H1 (cell line): ENCODE measurements at regions not wholly inside any gene's neighbourhood (a gene's known extent, or its start where the extent isn't known, plus 50 kb on each side); places are given as distances from the start of the nearest gene placed in this dataset.

ENCODE experiments used
- CTCF ChIA-PET: fragments of 300-600 bp; sonication (Branson Sonifier 250); formaldehyde crosslinking; loops from one replicate; lab custom pipeline; 2021; ENCODE audit not compliant: partially characterized antibody; lab: Charles Lee
- POLR2A ChIA-PET: fragments of 300-600 bp; sonication (Branson Sonifier 250); formaldehyde crosslinking; loops from one replicate; lab custom pipeline; 2021; ENCODE audit warnings: inconsistent platforms; ENCODE audit not compliant: partially characterized antibody; lab: Charles Lee
- DNase-seq, 2 experiments: peaks; one replicate each; pipeline versions ENCODE4 v3.0.0 to v3.0.0-alpha.2; 2010 to 2022; ENCODE audit warnings: low spot score in 2 of 2, low read depth in 1 of 2, mixed read lengths in 1 of 2
- FAIRE-seq: peaks from 2 replicates; lab custom pipeline; 2011; peaks lifted over from hg19 to GRCh38; lab: Jason Lieb, UNC
- H2AFZ ChIP-seq: 2 replicates; pipeline ENCODE4 v1.8.1; 2012; ENCODE audit warnings: low read length, inconsistent platforms
- H2AK5ac ChIP-seq: 2 replicates; pipeline ENCODE4 v1.6.1; 2013; ENCODE audit warnings: low read depth, low read length
- H2BK120ac ChIP-seq: replicated peaks from 2 replicates; pipeline ENCODE3; 2013; ENCODE audit warnings: low read depth, low read length, inconsistent platforms
- H2BK12ac ChIP-seq: 2 replicates; pipeline ENCODE4 v1.6.1; 2013; ENCODE audit warnings: low read depth, low read length
- H2BK15ac ChIP-seq: 2 replicates; pipeline ENCODE4 v1.6.1; 2013; ENCODE audit warnings: low read length
- H2BK20ac ChIP-seq: 2 replicates; pipeline ENCODE4 v1.6.1; 2013; ENCODE audit warnings: low read length
- H2BK5ac ChIP-seq: 2 replicates; pipeline ENCODE4 v1.6.1; 2013; ENCODE audit warnings: low read depth, low read length
- H3K14ac ChIP-seq: 2 replicates; pipeline ENCODE4 v1.6.1; 2013; ENCODE audit warnings: inconsistent platforms; ENCODE audit not compliant: insufficient read length
- H3K18ac ChIP-seq: 2 replicates; pipeline ENCODE4 v1.6.1; 2013; ENCODE audit warnings: low read length; ENCODE audit errors: extremely low read depth
- H3K23ac ChIP-seq: 2 replicates; pipeline ENCODE4 v1.6.1; 2013; ENCODE audit warnings: inconsistent platforms; ENCODE audit not compliant: insufficient read length
- H3K23me2 ChIP-seq: 2 replicates; pipeline ENCODE4 v1.6.1; 2013; ENCODE audit warnings: low read depth, low read length
- H3K27ac ChIP-seq: 2 replicates; pipeline ENCODE4 v1.6.1; 2011; ENCODE audit warnings: low read depth, low read length, inconsistent platforms
- H3K27me3 ChIP-seq, 4 experiments: replicated peaks in 1 of 4; 1 replicate in 1 of 4; 2 replicates in 3 of 4; pipeline versions ENCODE4 v1.6.1 to v1.8.1; 2011 to 2013; ENCODE audit warnings: low read length in 3 of 4, mild to moderate bottlenecking in 3 of 4, inconsistent platforms in 2 of 4, mixed read lengths in 2 of 4, moderate library complexity in 1 of 4; ENCODE audit not compliant: control insufficient read depth in 3 of 4, insufficient read depth in 3 of 4; ENCODE audit errors: extremely low read depth in 1 of 4
- H3K36me3 ChIP-seq, 4 experiments: 2 replicates each; pipeline versions ENCODE4 v1.6.1 to v1.8.1; 2011 to 2013; ENCODE audit warnings: mild to moderate bottlenecking in 4 of 4, low read length in 3 of 4, moderate library complexity in 2 of 4, control low read depth in 1 of 4, inconsistent platforms in 1 of 4; ENCODE audit not compliant: insufficient read depth in 4 of 4, control insufficient read depth in 2 of 4
- H3K4ac ChIP-seq: replicated peaks from 2 replicates; pipeline ENCODE3; 2013; ENCODE audit warnings: low read length, low read depth, mixed read lengths, inconsistent platforms; ENCODE audit not compliant: insufficient read length
- H3K4me1 ChIP-seq, 4 experiments: replicated peaks in 1 of 4; 1 replicate in 1 of 4; 2 replicates in 3 of 4; pipeline versions ENCODE4 v1.6.1 to v1.8.1; 2011 to 2013; ENCODE audit warnings: low read length in 3 of 4, inconsistent platforms in 2 of 4, mixed read lengths in 1 of 4; ENCODE audit not compliant: insufficient read depth in 4 of 4, control insufficient read depth in 3 of 4
- H3K4me2 ChIP-seq, 2 experiments: 2 replicates each; pipeline versions ENCODE4 v1.6.1 to v1.8.1; 2011 to 2013; ENCODE audit warnings: low read depth in 2 of 2, low read length in 2 of 2, control low read depth in 1 of 2, inconsistent platforms in 1 of 2, mild to moderate bottlenecking in 1 of 2; ENCODE audit not compliant: insufficient read depth in 1 of 2
- H3K4me3 ChIP-seq, 4 experiments: fragments of 200-600, 300-600 bp in 1 of 4; sonication (generic), shearing (Covaris generic), sonication (Bioruptor Twin) in 1 of 4; 2 replicates each; pipeline versions ENCODE4 v1.5.1 to v1.8.1; 2011 to 2016; ENCODE audit warnings: low read length in 4 of 4, low read depth in 3 of 4, control low read depth in 2 of 4, inconsistent platforms in 2 of 4, mild to moderate bottlenecking in 2 of 4, mixed read lengths in 1 of 4, moderate library complexity in 1 of 4; ENCODE audit not compliant: insufficient read depth in 2 of 4; ENCODE audit errors: extremely low read depth in 1 of 4
- H3K56ac ChIP-seq: replicated peaks from 2 replicates; pipeline ENCODE3; 2013; ENCODE audit warnings: low read depth, mild to moderate bottlenecking, mixed read lengths, low read length, inconsistent platforms; ENCODE audit not compliant: insufficient read length
- H3K79me1 ChIP-seq: 2 replicates; pipeline ENCODE4 v1.6.1; 2013; ENCODE audit warnings: low read depth, low read length, control low read depth
- H3K79me2 ChIP-seq, 2 experiments: 2 replicates each; pipeline versions ENCODE4 v1.6.1 to v1.8.1; 2012 to 2013; ENCODE audit warnings: low read length in 2 of 2, mild to moderate bottlenecking in 2 of 2, inconsistent platforms in 1 of 2; ENCODE audit not compliant: insufficient read depth in 2 of 2, control insufficient read depth in 1 of 2
- H3K9ac ChIP-seq, 4 experiments: replicated peaks in 1 of 4; 1 replicate in 1 of 4; 2 replicates in 3 of 4; pipeline versions ENCODE4 v1.6.1 to v1.8.1; 2011 to 2013; ENCODE audit warnings: low read depth in 3 of 4, low read length in 3 of 4, control low read depth in 2 of 4, mild to moderate bottlenecking in 2 of 4, moderate library complexity in 2 of 4, inconsistent platforms in 1 of 4; ENCODE audit errors: extremely low read depth in 1 of 4
- H3K9me3 ChIP-seq, 2 experiments: 2 replicates each; pipeline versions ENCODE4 v1.6.1 to v1.8.1; 2012 to 2013; ENCODE audit warnings: mild to moderate bottlenecking in 2 of 2, moderate library complexity in 2 of 2, control low read depth in 1 of 2, inconsistent platforms in 1 of 2, low read depth in 1 of 2, low read length in 1 of 2, mixed read lengths in 1 of 2; ENCODE audit not compliant: insufficient read depth in 2 of 2
- H4K20me1 ChIP-seq, 2 experiments: replicated peaks in 1 of 2; 2 replicates each; pipeline versions ENCODE3 to v1.8.1; 2011 to 2013; ENCODE audit warnings: inconsistent platforms in 2 of 2, low read length in 2 of 2, mild to moderate bottlenecking in 1 of 2; ENCODE audit not compliant: insufficient read depth in 2 of 2, control insufficient read depth in 1 of 2
- H4K5ac ChIP-seq: 2 replicates; pipeline ENCODE4 v1.6.1; 2013; ENCODE audit warnings: low read length, low read depth, mixed read lengths, inconsistent platforms; ENCODE audit not compliant: insufficient read length
- H4K8ac ChIP-seq: 2 replicates; pipeline ENCODE4 v1.8.0; 2013; ENCODE audit warnings: mild to moderate bottlenecking, moderate library complexity, low read length, inconsistent platforms; ENCODE audit not compliant: insufficient read depth; ENCODE audit errors: extremely low read depth
- H4K91ac ChIP-seq: replicated peaks from 2 replicates; pipeline ENCODE3; 2013; ENCODE audit warnings: low read length, mixed read lengths, inconsistent platforms; ENCODE audit not compliant: insufficient read length
- CBX8 ChIP-seq: fragments of 300-800, 300-1000 bp; sonication (generic); IDR thresholded peaks from 2 replicates; pipeline ENCODE4 v1.7.1; 2016; ENCODE audit warnings: low read depth, low read length, borderline replicate concordance
- CEBPB ChIP-seq: IDR thresholded peaks from 2 replicates; pipeline ENCODE4 v1.6.1; 2012; ENCODE audit warnings: low read depth, low read length
- CREB1 ChIP-seq: IDR thresholded peaks from 2 replicates; pipeline ENCODE4 v1.6.1; 2012; ENCODE audit warnings: inconsistent platforms
- EGR1 ChIP-seq: IDR thresholded peaks from 2 replicates; pipeline ENCODE4 v1.6.1; 2011; ENCODE audit warnings: low read depth, low read length, borderline replicate concordance
- HDAC6 ChIP-seq: IDR thresholded peaks from one replicate; pipeline ENCODE4 v1.7.1; 2012; ENCODE audit warnings: low read depth, mild to moderate bottlenecking, inconsistent platforms, low read length, moderate library complexity
- RAD21 ChIP-seq, 2 experiments: IDR thresholded peaks in 1 of 2; conservative IDR thresholded peaks in 1 of 2; 2 replicates each; pipeline ENCODE4 v1.6.1; 2011; ENCODE audit warnings: low read depth in 2 of 2, low read length in 2 of 2, improper control_type of control experiment in 1 of 2, inconsistent platforms in 1 of 2, mild to moderate bottlenecking in 1 of 2, moderate library complexity in 1 of 2
- RBBP5 ChIP-seq: IDR thresholded peaks from 2 replicates; pipeline ENCODE4 v1.7.1; 2012; ENCODE audit warnings: low read depth, mild to moderate bottlenecking, inconsistent platforms, low read length, moderate library complexity, borderline replicate concordance
- SRF ChIP-seq: IDR thresholded peaks from 2 replicates; pipeline ENCODE4 v1.6.1; 2011; ENCODE audit warnings: mild to moderate bottlenecking, low read depth, low read length, moderate library complexity
- SUZ12 ChIP-seq: fragments of 200-600 bp; sonication (generic); IDR thresholded peaks from 2 replicates; pipeline ENCODE4 v1.6.1; 2012; ENCODE audit warnings: mild to moderate bottlenecking, inconsistent platforms, low read length, moderate library complexity, mixed read lengths
- TCF12 ChIP-seq: IDR thresholded peaks from 2 replicates; pipeline ENCODE4 v1.6.1; 2011; ENCODE audit warnings: low read depth, mild to moderate bottlenecking, low read length
- WGBS, 2 experiments: shearing (Covaris generic) in 1 of 2; methylation state at CpG; one replicate each; pipeline versions ENCODE4 v1.1.6 to v1.1.7; 2013 to 2015; ENCODE audit warnings: low lambda C conversion rate in 2 of 2, mixed read lengths in 2 of 2, inconsistent platforms in 1 of 2, low coverage in 1 of 2, missing lambda C conversion rate in 1 of 2; ENCODE audit not compliant: insufficient replicate concordance in 2 of 2, insufficient coverage in 1 of 2, insufficient read length in 1 of 2; ENCODE audit errors: extremely low coverage in 1 of 2, missing lambda C conversion rate in 1 of 2; 5-methylcytosine and 5-hydroxymethylcytosine counted together
- TF ChIP-seq, protein P1 (sequence below), 3 experiments: IDR thresholded peaks; 1 replicate in 2 of 3; 2 replicates in 1 of 3; pipeline versions ENCODE4 v1.5.1 to v1.6.1; 2011; ENCODE audit warnings: low read length in 3 of 3, mild to moderate bottlenecking in 3 of 3, inconsistent platforms in 2 of 3, low read depth in 1 of 3, moderate library complexity in 1 of 3; ENCODE audit not compliant: insufficient read depth in 1 of 3; ENCODE audit errors: control extremely low read depth in 1 of 3

DNA sequence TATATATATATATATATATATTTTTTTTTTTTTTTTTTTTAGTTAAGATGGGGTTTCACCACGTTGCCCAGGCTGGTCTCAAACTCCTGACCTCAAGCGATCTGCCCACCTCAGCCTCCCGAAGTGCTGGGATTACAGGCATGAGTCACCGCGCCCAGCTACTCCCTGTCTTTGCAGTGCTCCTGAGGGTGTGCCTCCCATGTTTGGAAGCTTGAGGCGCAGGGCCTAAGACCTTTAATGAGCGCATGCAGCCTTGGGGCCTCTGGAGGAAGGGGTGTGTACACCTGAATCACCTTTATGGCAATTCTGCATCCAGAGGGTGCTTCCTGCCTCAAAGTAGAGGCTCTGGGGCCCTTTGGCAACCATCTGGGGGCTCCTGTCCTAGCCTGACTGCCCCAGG lies 219.4 kb upstream of the CIBAR2 start:
- no peaks in the 10 kb centered on the region for H3K79me2 ChIP-seq
- H3K18ac ChIP-seq, result no peak overlapping the region
- H4K91ac ChIP-seq, result no peak overlapping the region
- H3K4ac ChIP-seq, result no peak overlapping the region
- no peak overlapping the region for H2BK120ac ChIP-seq
- H3K23ac ChIP-seq, result no peak overlapping the region
- FAIRE-seq (no peak), DNase-seq (no peak)
- CTCF ChIA-PET, result interaction anchor here (0.8 to 3.4 kb wide), 16 partner anchors 9 to 279 kb away, joined by 3 to 21 read pairs (median 4); no protein-coding TSS in a partner anchor
- peaks cover 4 to 53% (median 41%) of the 10 kb centered on the region in 4 experiments for H3K4me1 ChIP-seq
- H3K36me3 ChIP-seq, result no peaks in the 10 kb centered on the region
- no peak overlapping the region for H3K14ac ChIP-seq
- H3K4me2 ChIP-seq, result no peak overlapping the region
- H3K79me1 ChIP-seq, result no peaks in the 10 kb centered on the region; the same call in 1 of the 2 replicates
- no peak overlapping the region for H3K9ac ChIP-seq
- H2AK5ac ChIP-seq, result no peak overlapping the region
- H4K5ac ChIP-seq, result no peak overlapping the region
- POLR2A ChIA-PET, result interaction anchor here (1.5 kb wide), 1 partner anchor 17 kb away, joined by 3 read pairs; no protein-coding TSS in a partner anchor
- H2BK12ac ChIP-seq, result no peak overlapping the region
- peaks cover 0 to 8% of the 10 kb centered on the region in 2 experiments; a peak in 1 of 4 replicates for H3K9me3 ChIP-seq
- no peak overlapping the region for H3K56ac ChIP-seq
- H2BK15ac ChIP-seq, result no peak overlapping the region
- no peak overlapping the region for H2AFZ ChIP-seq
- peaks cover 27 to 64% (median 54%) of the 10 kb centered on the region in 4 experiments for H3K27me3 ChIP-seq
- H2BK5ac ChIP-seq, result no peak overlapping the region
- H4K8ac ChIP-seq, result no peak overlapping the region; the same call in 1 of the 2 replicates
- no peak overlapping the region for H3K27ac ChIP-seq
- WGBS, 2 experiments, result 55% methylated on average over 7 of the region's 7 CpGs; no CpG with 5 or more reads in 1 of the 2 experiments
- H4K20me1 ChIP-seq, result peaks cover 14 to 25% of the 10 kb centered on the region in 2 experiments
- no peak overlapping the region for H2BK20ac ChIP-seq
- no peaks in the 10 kb centered on the region; the same call in 1 of the 2 replicates for H3K23me2 ChIP-seq
- H3K4me3 ChIP-seq, result no peak overlapping the region
- no peak for TF ChIP-seq SRF
- TF ChIP-seq CEBPB, result no peak
- TF ChIP-seq RAD21 (IDR thresholded peaks at IDR 0.05 in 1 of 2, conservative IDR thresholded peaks at IDR 0.05 in 1 of 2; ENCODE audit: low read depth in 2 of 2, low read length in 2 of 2), result no peak
- no peak for TF ChIP-seq CBX8
- TF ChIP-seq SUZ12, result no peak
- no peak for TF ChIP-seq CREB1
- no peak for TF ChIP-seq TCF12
- TF ChIP-seq HDAC6, result no peak
- TF ChIP-seq EGR1, result no peak
- no peak for TF ChIP-seq RBBP5
- TF ChIP-seq, protein P1, sequence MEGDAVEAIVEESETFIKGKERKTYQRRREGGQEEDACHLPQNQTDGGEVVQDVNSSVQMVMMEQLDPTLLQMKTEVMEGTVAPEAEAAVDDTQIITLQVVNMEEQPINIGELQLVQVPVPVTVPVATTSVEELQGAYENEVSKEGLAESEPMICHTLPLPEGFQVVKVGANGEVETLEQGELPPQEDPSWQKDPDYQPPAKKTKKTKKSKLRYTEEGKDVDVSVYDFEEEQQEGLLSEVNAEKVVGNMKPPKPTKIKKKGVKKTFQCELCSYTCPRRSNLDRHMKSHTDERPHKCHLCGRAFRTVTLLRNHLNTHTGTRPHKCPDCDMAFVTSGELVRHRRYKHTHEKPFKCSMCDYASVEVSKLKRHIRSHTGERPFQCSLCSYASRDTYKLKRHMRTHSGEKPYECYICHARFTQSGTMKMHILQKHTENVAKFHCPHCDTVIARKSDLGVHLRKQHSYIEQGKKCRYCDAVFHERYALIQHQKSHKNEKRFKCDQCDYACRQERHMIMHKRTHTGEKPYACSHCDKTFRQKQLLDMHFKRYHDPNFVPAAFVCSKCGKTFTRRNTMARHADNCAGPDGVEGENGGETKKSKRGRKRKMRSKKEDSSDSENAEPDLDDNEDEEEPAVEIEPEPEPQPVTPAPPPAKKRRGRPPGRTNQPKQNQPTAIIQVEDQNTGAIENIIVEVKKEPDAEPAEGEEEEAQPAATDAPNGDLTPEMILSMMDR (IDR thresholded peaks at IDR 0.05; ENCODE audit: control extremely low read depth in 1 of 3, insufficient read depth in 1 of 3, low read depth in 1 of 3, low read length in 3 of 3), result no peak
